Breast epithelium (tissue), 3 donors: ENCODE measurements at regions not wholly inside any gene's neighbourhood (a gene's known extent, or its start where the extent isn't known, plus 50 kb on each side); places are given as distances from the start of the nearest gene placed in this dataset.

Experiments used
- POLR2A ChIP-seq: fragments of 450-650 bp; IDR thresholded peaks from one replicate; pipeline ENCODE4 v1.6.1; 2016; ENCODE audit warnings: antibody characterized with exemption, mild to moderate bottlenecking, moderate library complexity
- POLR2AphosphoS5 ChIP-seq, 3 donors: sonication (generic); formaldehyde crosslinking; IDR thresholded peaks; one replicate each; pipeline ENCODE4 v1.6.1; 2017; ENCODE audit warnings: antibody characterized with exemption in 3 of 3

DNA sequence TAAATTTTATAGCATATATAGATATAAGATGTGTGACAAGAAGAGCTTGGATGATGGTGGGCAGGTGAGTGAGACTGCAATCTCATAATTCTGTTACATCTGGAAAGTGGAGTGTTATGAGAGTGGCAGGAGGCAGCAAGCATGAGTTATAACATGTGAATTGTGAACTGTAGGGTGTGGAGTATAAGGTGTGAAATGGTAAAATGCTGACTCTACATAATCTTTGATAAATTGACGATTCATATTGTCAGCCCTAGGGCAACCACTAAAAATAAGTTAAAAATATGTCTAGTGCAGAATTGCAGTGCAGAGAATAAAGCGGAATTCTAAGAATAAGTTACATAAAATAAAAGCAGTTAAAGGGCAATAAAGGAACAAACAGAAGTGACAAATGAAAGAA lies 74.8 kb upstream of the AKR1E2 start:
- TF ChIP-seq POLR2A (no peak), POLR2AphosphoS5 (IDR thresholded peaks at IDR 0.05) (no peak)
